ENCODE measurements at regions not wholly inside any gene's neighbourhood (a gene's known extent, or its start where the extent isn't known, plus 50 kb on each side); places are given as distances from the start of the nearest gene placed in this dataset.
"Not testable (repeated sequence)": the region's sequence is repeated elsewhere in the genome, so short reads cannot be mapped to it uniquely, and the experiment has no call there.

DNA sequence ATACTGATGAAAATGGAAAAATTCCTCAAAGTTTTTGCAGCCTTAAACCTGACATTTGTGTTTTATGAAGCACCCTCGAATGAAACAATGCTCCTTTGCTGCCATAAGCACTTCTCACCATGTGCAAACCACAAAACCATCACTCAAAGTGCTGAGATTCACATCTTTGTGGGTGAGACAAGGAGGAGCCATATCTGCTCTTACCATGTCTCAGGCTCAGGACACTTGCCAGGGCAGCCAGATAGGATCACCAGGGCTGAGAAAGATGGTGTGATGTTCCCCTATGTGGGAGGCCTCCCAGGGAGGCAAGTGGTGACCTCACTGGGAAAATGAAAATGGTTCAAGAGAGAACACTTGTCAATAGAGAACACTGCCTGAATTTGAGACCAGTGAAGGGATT is 120.4 kb downstream of the CCDC34 start:
- DNase-seq (ENCODE audit: low read depth): no peak

DNA sequence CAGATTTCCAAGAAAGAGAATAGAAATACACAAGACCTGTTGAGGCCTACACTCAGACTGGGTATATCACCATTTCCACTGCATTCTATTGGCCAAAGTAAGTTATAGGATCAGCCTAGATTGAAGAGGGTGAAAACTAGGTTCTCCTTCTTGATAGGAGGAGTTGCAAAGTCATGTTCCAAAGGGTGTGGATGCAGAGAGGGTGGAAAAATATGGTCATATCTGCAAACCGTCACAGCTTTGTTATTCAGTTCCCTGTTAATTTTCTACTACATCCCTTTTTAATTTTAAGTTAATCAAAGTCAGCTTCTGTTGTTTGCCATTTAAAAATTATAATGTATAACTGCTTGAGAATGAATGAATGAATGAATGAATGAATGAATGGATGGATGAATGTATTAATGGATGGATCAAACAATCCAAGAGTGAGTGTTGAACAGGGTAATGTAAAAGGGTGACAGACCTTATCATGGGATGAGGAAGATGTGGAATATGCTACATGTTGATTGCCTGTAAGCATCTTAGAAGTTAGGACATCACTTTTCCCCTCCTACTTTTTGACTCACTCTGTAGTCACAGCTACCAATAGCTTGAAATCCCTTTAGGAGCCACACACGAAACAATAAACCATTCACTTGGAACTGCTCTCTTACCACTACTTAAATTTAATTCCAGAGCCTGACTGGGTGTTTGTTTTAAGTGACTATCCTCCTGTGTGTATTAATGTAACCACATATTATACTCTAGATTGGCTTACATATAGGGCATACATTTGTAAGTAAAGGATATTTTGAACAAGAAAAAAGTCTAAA is 121.5 kb downstream of the CCDC34 start:
- no peak for DNase-seq (ENCODE audit: low read depth)

DNA sequence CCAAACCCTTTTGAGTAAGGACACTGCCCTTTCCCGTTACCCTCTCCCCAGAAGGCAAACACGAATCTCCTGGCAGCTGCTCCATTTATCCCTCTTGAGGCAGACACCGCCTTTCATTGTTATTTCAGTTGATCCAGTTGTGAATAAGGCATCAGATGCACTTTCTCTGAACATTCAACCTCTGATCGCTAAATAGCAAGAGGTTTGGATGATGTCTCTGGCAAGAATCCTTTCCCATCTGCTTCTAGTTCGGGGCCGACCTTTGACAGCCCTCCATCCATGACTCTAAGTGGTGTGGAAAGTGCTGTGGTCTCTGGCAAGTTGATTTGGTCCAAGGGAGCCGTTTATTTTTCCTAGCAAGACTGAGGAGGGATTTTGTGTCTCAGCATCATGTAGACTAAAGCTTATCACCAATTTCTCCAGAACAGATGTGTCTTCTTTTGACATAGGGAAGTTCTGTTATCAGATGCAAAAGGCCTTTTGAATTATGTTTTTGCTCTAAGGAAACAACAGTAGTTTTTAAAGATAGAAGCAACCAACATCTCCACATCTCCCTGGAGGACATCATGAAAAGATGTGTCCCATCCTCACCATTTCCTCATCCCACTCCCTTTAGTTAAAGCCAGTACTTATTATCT is 123.6 kb downstream of the CCDC34 start:
- peak; percentile 84 for DNase-seq (ENCODE audit: low read depth)

DNA sequence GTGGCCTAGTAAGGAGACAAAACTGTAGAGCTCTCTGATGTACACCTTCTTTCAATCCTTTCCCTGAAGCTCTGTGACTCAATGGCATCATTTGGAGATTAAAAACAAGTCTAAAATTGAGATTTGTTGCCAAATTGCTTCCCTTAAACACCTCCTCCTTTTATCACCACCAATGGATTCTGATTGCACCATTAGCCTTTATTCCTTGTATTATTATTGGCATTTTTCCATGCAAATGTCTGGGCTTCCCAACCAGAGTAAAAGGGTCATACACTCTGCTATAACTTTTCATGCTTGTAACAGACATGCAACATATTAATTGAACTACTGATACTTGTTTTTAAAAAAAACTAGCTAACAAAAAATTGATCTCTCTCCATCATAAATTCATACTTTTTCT is 124.2 kb downstream of the CCDC34 start:
- no peak for DNase-seq (ENCODE audit: low read depth)

DNA sequence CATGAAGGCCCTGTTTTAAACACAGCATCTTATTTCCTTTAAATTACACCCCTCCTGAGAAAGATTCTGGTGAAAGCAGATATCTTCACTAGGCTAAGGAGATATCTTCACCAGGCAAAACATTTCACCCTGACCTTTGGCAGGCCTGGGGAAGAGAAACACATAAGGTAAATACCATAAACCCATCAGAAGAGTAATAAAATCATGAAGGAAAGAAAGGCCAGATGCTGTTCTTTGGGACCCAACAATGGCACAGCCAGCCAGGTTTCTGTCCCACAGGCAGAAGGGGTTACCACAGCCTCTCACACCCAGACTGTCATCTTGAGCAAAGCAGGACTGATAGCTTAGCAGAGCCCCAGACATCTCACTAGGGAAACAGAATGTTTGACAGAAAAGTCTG is 125.4 kb downstream of the CCDC34 start:
- DNase-seq (ENCODE audit: low read depth): no peak

DNA sequence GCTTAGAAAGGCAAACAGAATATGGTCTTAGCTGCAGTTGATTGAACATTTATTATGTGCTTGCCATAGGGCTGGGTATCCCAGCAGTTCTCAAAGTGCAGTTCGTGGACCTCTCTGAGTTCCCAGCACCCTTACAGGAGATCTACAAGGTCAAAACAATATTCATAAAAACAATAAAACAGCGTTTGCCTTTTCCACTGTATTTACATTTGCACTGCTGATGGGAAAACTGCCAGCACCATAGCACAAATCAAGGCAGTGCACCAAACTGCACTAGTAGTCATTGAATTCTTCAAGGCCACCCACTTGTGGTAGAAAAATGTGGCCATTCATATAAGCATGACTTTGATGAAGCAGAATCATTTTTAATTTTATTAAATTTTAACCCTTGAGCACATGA is 128.1 kb downstream of the CCDC34 start:
- no peak for DNase-seq (ENCODE audit: low read depth)

DNA sequence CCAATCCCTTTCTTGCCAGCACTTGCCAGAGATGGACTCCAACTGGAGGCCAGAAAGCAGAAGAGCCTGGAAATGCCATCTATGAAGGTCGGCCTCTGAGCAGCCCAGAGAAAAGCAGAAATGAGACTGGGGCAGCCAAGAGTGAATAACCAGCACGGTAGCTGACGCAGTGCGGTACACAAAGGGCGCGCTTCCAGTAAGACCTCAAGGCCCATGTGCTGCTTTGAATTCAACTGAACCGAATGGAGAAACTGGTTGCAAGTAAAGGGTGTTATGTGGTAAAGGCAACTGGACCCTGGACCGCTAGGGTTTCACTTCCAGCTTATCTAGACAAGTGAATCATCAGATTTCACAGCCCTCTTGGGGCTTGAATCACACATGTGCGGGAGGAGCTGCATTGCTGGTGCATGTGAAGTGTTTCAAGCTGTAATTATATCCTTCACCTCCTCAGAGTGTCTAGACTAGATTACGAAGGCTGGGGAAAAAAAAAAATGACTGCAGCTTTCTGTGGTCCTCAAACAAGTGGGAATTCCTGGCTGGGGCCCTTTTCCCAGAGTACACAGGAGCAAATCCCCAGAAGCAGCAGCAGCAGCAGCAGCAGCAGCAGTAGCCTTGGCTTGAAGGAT is 128.9 kb downstream of the CCDC34 start:
- DNase-seq (ENCODE audit: low read depth): no peak

DNA sequence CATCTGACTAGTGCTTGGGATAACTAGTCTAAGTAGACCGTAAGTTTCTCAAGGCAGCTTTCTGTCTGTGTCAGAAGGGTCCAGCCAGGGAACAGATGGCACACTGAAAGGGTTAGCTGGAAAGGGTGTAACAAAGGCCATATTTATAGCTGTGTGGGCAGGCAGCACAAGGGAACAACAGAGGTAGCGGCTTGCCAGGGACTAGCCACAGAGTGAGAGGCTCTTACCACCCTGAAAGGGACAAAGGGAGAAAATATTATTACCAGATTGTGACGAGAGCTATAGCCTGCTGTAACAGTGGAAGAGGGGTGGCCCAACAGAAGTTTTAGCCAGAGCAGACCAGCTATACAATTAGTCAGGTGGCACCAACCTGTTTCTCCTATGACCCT is 129.4 kb downstream of the CCDC34 start:
- no peak for DNase-seq (ENCODE audit: low read depth)

DNA sequence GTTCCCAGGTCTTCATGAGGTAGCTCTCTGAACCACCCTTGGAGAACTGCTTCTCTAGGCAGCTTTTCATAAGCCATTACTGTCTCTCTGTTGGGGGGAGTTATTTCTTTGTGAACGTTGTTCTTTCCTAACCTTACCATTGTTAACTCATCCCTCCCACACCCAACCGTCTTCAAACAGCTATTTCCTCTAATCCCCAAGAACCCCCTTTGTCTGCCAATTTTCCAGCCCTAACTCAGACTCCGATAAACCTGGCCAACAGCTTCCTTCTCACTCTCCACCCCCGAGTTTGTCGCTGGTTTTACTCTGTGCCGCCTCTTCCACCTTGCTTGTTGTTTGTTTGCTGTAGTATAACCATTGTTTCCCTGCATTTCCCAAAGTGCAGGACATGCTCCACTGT is 131.5 kb downstream of the CCDC34 start:
- DNase-seq (ENCODE audit: low read depth): no peak

DNA sequence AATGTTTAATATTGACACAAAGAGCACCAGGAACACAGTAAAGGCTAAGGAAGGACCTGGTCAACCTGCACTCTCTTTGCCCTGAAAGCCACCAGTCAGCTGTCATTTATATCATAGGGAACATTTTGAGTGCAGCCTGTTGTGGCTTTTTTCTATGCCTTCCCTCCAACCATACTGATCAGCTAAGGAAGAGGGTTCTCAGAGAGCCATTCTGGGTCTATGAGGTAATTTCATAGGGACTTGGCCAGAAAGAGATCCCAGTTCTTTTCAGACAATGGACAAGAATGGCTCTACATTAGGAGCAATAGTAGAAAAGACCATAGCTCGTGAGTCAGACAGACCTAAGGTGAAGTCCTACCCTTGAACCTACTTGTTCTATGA is 132.8 kb downstream of the CCDC34 start:
- DNase-seq (ENCODE audit: low read depth): no peak

DNA sequence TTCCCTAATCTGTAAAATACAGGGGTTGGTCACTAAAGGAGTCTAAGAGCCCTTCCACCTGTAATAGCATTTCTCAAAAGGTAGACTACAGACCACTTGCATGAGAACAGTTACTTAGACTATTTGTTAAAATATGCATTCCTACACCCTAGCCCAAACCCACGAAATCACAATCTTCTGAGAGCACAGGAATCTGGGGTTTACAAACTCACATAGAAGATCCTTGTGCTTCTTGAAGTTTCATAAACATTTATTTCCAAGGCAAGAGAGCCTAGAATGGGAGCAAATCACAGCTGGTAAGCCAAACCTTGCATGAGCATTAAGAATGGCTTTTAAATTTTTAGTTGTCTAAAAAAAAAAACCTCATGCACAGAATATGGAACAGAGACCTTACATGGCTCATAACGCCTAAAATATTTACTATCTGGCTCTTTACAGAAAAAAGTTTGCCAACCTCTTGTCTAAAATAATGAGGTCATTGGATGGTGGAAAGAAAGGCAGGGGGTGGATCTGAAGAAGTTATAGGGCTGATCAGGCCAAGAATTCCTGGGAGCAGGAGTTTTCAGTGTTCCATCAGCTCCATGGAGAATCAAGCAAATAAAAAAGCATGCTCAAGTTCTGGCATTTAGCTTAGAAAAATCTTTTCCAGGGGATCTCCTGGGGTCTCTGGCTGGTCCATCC is 133.4 kb downstream of the CCDC34 start:
- DNase-seq (ENCODE audit: low read depth): no peak

DNA sequence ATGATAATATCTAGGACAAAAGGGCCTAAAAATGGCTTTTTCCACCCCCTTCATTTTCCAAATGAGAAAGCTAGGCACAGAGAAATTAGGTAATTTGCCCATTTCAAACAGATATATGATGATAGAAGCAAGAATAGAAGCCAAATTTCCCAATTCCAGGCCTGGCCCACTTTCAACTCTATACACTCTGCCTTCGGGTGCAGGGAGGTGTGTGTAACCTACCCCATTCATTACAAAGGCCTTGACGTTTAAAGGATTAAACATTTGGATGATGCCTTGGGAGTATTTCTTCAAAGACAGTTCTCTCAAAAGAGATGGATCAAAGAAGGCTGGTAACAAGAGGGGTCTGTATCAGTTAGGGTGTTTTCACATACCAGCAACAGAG is 134.1 kb downstream of the CCDC34 start:
- DNase-seq (ENCODE audit: low read depth): no peak

DNA sequence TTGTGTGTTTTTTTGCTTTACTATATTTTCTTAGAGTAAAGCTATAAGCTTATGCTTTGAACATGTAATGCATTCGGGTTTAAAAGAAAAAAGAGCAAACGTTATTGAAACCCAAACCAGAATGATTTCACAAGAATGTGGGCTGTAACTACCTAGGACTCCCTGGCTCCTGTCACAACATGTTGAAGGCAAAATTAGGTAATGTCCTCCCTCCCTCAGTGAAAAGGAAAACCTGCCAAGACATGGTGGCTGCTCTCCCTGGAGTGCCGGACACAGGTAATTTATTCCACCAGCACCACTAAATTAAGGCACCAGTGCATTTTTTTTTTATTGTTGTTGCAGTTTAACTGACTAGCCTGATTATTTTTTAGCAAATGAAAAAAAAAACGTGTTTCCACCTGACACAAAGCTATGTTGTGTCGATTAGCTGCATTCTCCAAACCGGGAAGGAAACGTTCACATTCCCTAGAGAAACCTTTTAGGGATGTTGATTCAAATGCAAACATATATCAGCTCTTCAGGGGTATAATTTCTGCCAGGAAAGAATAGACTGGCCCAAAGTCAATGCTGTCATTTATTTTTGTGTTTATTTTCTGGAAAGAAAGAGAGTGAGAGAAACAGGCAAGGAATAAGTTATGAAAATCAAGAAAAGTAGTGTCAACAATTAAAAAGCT is 134.6 kb downstream of the CCDC34 start:
- DNase-seq (ENCODE audit: low read depth): no peak

DNA sequence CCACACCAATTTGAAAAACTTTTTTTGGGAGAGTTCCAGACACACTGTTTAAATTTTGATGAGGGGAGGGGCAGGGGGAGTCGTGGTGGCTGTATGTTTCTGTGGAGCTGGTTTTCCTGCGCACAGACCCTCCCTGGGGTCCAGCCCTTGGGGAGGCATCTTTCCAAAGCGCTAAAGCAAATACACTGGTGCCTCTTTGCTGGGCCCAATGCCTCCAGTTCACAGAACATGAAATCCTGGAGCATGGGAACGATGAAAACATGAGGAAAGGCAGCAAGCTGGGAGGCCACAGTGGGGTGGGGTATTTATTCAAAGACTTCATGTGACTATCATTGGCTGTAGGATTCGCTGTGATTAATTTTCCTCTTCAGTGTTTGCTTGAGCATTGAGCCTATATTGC is 135.3 kb downstream of the CCDC34 start:
- no peak for DNase-seq (ENCODE audit: low read depth)

DNA sequence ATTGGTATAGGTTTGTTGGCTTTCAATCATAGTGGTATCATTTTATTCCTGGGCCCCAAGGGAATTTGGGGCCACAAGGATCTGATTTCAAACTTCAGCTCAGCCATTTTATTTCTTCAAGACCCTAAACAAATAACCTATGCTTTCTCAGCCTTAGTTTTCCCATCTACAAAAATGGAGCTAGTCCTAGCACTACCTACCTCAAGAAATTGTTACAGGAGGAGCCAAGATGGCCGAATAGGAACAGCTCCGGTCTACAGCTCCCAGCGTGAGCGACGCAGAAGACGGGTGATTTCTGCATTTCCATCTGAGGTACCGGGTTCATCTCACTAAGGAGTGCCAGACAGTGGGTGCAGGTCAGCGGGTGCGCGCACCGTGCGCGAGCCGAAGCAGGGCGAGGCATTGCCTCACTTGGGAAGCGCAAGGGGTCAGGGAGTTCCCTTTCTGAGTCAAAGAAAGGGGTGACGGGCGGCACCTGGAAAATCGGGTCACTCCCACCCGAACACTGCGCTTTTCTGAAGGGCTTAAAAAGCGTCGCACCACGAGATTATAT is 143.5 kb downstream of the CCDC34 start:
- not testable (repeated sequence) for DNase-seq (ENCODE audit: low read depth)

DNA sequence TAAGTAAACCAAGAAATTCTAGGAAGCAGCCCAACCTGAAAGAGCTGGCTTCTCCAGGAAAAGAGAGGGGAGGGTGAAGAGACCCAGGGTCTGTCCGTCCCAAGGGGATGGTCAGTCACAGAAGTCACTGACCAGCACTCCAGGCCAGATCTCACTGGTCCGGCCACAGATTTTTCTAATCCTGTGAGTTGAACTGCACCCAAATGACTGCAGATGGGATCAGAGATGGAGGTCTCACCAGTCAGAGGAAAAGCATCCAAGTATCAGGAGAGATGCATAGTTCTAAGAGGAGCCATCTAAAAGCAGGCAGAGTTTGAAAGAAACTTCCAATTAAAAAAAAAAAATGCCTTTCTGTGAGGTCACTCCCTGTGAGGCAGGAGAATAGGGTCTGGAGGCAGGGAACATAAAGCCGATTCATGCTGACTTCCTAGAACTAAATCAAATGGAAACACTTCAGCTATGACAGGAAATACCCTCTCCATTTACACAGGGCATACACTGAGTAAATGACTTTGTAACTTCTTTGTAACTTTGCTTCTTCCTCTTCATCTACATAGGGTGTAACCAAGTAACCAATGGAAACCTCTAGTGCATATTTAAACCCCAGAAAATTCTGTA is 144.5 kb downstream of the CCDC34 start:
- DNase-seq (ENCODE audit: low read depth): no peak

DNA sequence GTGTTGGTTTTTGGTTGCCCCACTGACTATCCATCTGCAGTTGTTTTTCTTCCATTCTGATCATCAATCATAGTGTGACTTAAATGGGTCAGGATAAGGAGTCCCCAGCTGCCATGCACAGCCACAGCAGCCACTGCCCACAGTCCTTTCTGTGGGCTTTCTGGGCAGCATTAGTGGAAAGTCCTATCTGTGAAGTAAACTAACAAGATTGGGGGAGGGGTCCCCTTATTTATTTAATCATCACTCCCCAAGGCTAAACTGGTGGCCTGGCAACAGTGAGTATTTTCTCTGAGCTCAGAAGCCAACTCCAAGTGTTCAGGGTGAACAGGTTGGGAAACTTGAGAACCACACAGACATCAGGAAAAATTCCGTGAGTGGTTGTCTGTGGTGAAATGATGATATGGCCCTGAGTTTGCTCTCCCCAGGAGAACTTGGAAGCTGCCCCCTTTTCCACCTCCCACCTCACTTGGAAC is 145.0 kb downstream of the CCDC34 start:
- DNase-seq (ENCODE audit: low read depth): no peak

DNA sequence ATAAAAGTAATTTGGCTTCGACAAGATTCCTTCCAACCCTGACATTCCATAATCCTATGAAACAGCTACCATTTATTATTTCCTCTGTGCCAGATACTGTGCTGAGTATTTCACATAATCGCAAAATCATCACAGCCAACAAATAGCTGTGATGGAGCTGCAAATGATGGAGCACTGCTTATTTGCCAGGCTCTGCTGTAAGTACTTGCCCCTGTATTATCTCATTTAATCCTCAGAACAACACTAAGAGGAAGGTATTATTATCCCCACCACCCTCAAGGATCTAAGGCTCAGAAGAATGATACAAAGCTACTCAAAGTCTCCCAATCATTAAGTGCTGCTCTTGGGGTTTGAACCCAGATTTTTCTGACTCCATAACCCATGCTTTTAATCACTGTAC is 145.5 kb downstream of the CCDC34 start:
- DNase-seq (ENCODE audit: low read depth): no peak

DNA sequence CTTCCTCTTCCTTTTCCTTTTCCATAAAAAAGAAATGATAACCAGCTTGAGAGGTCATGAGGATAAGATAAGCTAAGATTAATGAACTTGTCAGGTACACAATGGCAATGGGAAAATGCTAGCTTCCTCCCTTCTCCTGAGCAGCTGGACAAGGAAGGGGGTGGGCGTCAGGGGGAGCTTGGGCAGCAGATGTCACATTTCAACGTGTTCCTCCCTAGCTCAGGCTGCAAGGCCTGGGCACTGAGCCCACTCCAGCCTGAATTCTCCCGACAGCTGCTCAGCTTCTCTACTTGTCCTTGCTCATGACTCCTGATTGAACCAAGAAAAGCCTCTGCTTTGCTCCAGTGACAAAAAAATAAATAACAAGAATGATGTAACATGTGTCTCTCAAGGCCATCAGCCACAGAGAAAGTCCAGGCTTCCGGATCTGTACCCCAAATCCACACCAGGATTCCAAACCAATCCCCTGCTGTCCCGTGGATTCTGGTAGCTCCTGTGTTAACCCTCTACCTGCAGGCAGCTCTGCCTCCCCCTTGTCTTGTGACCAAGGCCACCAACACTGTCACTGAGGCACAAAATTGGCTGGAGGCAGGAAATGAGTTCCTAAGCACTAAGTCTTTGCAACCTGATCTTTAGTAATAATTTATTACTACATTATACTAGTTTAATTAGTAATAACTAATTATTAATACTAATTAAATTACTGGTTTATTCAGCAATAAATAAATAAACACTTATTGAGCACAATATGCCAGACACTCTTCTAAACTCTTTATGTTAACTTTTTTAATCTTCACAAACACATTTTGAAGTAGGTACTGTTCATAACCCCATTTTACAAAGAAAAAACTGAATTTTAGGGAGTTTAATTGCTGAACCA is 146.5 kb downstream of the CCDC34 start:
- DNase-seq (ENCODE audit: low read depth): peak; percentile 76

All from forelimb muscle (tissue), 1 donor.